Neural cell (in vitro differentiated cells): ENCODE measurements at regions not wholly inside any gene's neighbourhood (a gene's known extent, or its start where the extent isn't known, plus 50 kb on each side); places are given as distances from the start of the nearest gene placed in this dataset.

Source experiments
- EZH2 ChIP-seq: fragments of 200-600, 300-800 bp; shearing (Covaris generic), sonication (generic); IDR thresholded peaks from 2 replicates; pipeline ENCODE4 v1.6.1; 2014; ENCODE audit warnings: antibody characterized with exemption, low read length, borderline replicate concordance, mild to moderate bottlenecking; ENCODE audit not compliant: insufficient read depth, poor library complexity, severe bottlenecking
- POLR2AphosphoS5 ChIP-seq: IDR thresholded peaks from 2 replicates; pipeline ENCODE4 v1.6.1; 2012
- RAD21 ChIP-seq: fragments of 450-650 bp; conservative IDR thresholded peaks from 2 replicates; pipeline ENCODE4 v1.6.1; 2014; ENCODE audit warnings: antibody characterized with exemption, mild to moderate bottlenecking, moderate library complexity
- REST ChIP-seq: IDR thresholded peaks from 2 replicates; pipeline ENCODE4 v1.6.1; 2012; ENCODE audit warnings: borderline replicate concordance
- TF ChIP-seq, protein P1 (sequence below): fragments of 450-650 bp; IDR thresholded peaks from 2 replicates; pipeline ENCODE4 v1.5.1; 2014; ENCODE audit warnings: antibody characterized with exemption, mild to moderate bottlenecking, moderate library complexity; ENCODE audit not compliant: poor library complexity, severe bottlenecking

DNA sequence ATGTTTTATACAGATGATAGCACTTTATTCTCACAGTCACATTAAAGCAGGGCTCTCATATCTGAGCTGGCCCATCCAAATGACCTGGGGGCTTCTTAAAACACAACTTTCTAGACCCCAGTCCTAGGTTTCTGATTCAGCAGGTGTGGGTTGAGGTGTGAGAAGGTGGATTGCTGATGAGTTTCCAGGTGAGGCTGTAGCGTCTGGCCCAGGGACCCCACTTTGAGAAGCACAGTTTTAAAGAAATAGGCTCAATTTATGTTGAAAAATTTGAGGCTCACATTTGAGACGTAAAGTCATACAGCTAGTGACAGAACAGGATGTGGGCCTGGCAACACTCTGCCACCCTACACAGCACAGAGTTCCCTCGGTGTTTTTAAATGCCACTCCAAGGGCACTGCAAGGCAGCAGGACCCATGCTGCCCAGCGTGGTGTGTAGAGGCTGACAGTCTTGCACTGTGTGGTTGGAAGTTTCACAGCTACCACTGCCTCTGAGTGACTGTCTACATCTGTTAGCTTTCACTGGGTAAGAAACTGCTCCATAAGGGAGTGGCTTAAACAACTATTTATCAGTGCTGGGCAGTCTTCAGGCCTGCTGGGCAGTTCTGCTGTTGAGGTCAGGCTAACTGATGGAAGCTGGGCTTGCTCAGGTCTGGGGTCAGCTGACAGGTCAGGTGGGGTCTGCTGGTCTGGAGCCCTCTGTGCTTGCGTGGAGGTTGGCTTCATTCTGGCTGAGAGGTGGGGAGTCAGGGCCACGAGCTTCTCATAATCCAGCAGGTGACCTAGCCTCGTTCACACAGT is 319.7 kb downstream of the CXCL12 start:
- TF ChIP-seq, protein P1, sequence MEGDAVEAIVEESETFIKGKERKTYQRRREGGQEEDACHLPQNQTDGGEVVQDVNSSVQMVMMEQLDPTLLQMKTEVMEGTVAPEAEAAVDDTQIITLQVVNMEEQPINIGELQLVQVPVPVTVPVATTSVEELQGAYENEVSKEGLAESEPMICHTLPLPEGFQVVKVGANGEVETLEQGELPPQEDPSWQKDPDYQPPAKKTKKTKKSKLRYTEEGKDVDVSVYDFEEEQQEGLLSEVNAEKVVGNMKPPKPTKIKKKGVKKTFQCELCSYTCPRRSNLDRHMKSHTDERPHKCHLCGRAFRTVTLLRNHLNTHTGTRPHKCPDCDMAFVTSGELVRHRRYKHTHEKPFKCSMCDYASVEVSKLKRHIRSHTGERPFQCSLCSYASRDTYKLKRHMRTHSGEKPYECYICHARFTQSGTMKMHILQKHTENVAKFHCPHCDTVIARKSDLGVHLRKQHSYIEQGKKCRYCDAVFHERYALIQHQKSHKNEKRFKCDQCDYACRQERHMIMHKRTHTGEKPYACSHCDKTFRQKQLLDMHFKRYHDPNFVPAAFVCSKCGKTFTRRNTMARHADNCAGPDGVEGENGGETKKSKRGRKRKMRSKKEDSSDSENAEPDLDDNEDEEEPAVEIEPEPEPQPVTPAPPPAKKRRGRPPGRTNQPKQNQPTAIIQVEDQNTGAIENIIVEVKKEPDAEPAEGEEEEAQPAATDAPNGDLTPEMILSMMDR: no peak
- TF ChIP-seq POLR2AphosphoS5 (no peak), RAD21 (no peak), REST (no peak), EZH2 (no peak)
